HG03469 (cell line): ENCODE measurements at regions not wholly inside any gene's neighbourhood (a gene's known extent, or its start where the extent isn't known, plus 50 kb on each side); places are given as distances from the start of the nearest gene placed in this dataset.
"Not testable (repeated sequence)": the region's sequence is repeated elsewhere in the genome, so short reads cannot be mapped to it uniquely, and the experiment has no call there.

Experiments
- ATAC-seq: cut with Tn5 transposase; IDR thresholded peaks from one replicate; pipeline ENCODE4 v1.9.1; 2021; ENCODE audit warnings: mild to moderate bottlenecking, moderate library complexity, moderate number of reproducible peaks; ENCODE audit not compliant: unreplicated experiment

GRCh38 chr14:38973083-38973700 lies 129.8 kb downstream of the SEC23A start:
- ATAC-seq = no peak

- no peak for ATAC-seq
Measured at GRCh38 chr14:38972511-38972910, 130.5 kb downstream of the SEC23A start.

DNA sequence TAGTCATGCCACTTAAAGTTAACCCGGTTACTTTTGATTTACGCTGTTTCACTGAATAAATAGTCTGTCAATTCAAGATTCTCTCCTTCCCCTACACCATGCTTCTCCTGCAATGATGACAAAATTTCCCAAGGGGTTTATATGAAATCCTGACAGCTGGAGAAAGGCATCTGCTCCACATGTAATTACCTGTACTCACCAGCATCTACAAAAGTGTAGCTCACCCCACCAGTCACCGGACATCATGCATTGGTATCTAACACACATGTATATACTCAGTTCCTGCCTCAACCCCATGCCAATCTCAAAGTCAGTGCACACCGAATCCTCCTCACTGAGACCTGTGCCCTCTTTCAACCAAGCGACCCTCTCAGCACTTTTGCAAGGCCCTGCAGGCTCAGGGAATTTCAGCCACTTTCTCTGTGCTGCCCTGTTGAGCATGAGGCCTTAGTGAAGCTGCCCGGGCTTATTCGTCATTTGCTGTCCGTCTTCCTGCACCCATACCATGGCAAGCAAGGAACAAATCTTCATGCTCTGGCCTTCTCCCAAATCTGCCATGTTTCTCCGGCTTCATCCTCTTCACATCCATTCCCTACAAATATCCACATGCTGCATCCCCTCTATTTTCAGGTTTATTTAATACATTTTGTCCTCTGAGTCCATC lies 131.6 kb downstream of the SEC23A start:
- ATAC-seq = no peak

DNA sequence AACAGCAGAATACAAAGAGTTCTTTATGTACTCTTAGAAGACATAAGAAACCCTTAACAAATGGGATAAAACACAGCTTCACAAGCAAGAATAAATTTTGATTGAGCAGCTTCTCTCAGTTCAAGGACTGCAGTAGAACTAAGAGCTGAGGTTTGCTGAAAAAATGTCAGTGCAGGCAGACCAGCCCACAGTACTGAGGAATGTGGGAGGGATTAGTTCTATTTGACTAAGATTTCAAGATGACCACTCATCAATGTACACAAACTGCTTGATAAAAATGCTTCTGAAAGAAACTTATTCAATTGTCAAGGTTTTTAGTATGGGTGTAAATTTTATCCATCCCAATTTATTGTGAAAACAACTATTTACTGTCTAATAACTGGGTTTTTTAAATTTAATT lies 138.4 kb downstream of the SEC23A start:
- ATAC-seq = no peak

- ATAC-seq = no peak
Measured at GRCh38 chr14:38960946-38961531, 142.0 kb downstream of the SEC23A start.

DNA sequence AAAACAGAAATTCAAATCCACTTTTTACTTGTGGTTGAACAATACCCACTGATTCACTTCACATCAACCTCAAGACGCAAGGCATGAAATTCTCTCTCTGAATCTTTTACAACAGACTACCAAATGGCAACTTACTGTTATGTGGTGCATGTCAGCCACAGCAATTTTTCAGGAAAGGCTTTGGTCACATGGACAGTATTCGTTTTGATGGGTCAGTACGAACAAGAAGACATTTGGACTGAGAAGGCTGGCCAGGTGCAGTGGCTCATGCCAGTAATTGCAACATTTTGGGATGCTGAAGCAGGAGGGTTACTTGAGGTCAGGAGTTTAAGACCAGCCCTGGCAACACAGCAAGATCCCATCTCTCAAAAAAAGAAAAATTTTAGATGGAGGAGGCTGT lies 144.0 kb downstream of the SEC23A start:
- ATAC-seq = no peak

GRCh38 chr14:38958589-38958988 lies 144.4 kb downstream of the SEC23A start:
- no peak for ATAC-seq

GRCh38 chr14:38951451-38951850 lies 151.6 kb downstream of the SEC23A start:
- ATAC-seq = no peak

GRCh38 chr14:38950676-38951075 lies 152.4 kb downstream of the SEC23A start:
- ATAC-seq = no peak

GRCh38 chr14:38948576-38948975 lies 154.5 kb downstream of the SEC23A start:
- no peak for ATAC-seq

- ATAC-seq = no peak
Measured at GRCh38 chr14:38948171-38948570, 154.9 kb downstream of the SEC23A start.

DNA sequence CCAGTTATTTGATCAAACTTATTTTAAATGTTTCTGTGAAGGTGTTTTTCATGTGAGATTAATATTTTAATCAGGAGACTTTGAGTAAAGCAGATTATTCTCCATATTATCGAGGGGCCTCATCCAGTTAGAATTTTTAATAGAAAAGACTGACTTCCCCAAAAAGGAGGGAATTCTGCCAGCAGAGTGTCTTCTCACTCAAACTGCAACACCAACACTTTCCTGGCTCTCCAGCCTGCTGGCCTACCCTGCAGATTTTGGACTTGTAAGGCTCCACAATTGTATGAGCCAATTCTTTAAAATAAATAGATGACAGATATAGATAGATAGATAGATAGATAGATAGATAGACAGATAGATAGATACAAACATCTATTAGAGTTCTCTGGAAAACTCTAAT lies 155.7 kb downstream of the SEC23A start:
- ATAC-seq = no peak

DNA sequence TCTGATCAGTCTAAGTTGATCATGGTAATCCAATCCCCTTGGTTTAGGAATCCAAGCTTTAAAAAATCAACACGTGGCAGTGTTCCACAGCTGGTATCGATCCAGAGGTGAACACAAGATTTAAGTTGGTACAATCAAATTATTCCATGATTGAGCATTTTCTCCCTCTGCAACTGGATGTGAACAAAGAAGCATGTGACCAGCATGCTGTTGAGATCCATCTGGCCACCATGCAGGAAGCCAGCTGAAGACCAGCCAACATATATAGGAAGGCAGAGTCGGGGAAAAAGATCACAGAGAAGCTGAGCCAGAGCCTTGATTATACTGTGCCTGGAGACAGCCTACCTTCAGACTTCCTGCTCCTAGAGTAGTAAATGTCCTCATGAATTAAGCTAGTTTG lies 158.3 kb downstream of the SEC23A start:
- ATAC-seq = no peak

- ATAC-seq = no peak
Measured at GRCh38 chr14:38941488-38941887, 161.5 kb downstream of the SEC23A start.

GRCh38 chr14:38932653-38933000 lies 170.4 kb downstream of the SEC23A start:
- ATAC-seq = not testable (repeated sequence)

GRCh38 chr14:38931969-38932652 lies 170.9 kb downstream of the SEC23A start:
- ATAC-seq = no peak

DNA sequence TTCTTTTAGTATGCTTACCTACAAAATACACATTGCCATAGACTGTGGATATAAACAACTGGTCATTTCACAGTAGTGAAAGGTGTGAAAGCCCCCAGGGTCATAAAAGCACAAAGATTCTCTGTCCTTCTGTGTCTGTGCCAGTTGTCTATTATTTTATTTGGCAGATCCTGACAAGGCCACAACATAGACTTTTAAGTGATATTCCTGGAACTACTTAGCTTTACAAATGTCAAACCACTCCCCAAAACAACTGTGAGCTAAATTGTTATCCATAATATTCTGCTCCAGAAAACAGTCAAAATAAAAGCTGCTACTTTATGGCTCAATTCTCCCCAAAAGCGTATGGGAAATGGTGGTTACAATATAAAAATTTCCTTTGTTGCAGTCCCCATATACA lies 172.1 kb downstream of the SEC23A start:
- no peak for ATAC-seq

DNA sequence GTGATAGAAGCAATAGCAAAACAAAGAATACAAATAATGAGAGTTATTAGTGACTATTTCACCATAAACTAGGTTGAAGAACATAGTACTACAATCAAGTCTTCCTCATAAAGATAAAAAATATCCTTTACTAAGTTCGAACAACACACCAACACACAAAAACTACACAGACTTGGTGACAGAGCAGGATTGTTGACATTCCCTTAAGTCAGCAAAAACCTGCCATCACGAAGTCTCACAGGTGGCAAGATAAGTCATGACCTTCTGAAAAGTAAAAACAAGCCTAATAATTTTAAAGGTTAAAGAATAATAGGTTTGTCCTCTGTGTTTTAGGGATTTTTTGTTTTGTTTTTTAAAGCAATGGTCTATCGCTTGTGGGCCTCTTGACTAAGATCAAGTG lies 173.0 kb downstream of the SEC23A start:
- ATAC-seq = no peak

- no peak for ATAC-seq
Measured at GRCh38 chr14:38929416-38929815, 173.6 kb downstream of the SEC23A start.

GRCh38 chr14:38921893-38922292 lies 181.1 kb downstream of the SEC23A start:
- ATAC-seq = not testable (repeated sequence)

DNA sequence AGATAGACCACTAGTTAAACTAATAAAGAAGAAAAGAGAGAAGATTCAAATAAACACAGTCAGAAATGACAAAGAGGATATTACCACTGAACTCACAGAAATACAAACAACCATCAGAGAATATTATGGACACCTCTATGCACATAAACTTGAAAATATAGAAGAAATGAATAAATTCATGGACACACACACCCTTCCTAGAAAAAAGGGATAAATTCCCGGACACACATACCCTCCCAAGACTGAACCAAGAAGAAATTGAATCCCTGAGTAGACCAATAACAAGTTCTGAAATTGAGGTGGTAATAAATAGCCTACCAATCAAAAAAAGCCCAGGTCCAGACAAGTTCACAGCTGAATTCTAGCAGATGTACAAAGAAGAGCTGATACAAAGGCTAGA lies 187.9 kb downstream of the SEC23A start:
- ATAC-seq = no peak

- peak; percentile 63 for ATAC-seq
Measured at GRCh38 chr14:38910092-38910491, 192.9 kb downstream of the SEC23A start.
